ENCODE measurements at regions not wholly inside any gene's neighbourhood (a gene's known extent, or its start where the extent isn't known, plus 50 kb on each side); places are given as distances from the start of the nearest gene placed in this dataset.

DNA sequence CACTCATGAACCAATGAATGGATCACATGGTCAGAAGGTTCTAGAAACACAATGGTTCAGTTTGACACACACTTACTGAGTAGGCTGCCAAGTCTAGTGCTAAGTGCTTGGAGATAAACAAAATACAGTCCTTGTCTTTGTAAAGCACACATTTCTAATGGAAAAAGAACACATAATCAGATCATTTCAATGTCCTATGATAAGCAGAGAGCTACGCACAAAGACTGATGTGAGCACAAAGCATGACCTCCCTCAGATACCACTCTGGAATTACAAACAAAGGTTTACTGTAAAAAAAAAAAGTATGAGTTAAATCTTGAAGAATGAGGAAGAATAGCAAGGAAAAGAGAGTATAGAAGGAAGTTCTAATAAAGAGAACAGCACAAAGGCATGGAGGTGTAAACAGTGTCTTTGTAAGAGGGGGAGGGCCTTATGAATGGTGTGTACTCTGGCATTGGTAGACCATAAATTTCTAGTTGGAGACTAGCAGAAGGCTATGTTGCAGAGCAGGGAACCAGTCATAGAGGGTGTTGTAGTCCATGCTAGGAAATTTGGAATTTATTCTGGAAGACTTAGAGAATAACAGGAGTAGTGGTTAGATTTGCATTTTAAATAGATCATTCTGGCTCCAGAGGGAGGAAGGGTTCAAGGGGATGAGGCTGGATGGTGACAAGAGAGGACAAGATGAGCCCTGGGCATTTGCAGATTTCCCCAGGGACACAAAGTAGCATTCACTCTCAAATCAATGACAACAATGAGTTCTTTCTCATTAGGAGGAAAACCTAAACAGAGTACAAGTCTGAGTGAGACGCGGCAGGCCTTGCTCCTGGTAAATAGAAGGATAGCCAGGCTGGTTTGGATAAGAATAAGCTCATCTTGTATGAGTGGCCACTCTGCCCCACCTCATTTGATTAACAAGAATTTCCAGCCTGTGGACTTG, 468.0 kb downstream of the TOX3 start:
- Histone ChIP-seq H4K20me1 (ENCODE audit: insufficient read depth, low read length) (no peaks in the 10 kb centered on the region), H3K4me3 (ENCODE audit: insufficient read depth, low read depth, low read length) (no peak overlapping the region), H3K14ac (replicated peaks; ENCODE audit: low read depth, low read length) (no peak overlapping the region), H4K5ac (ENCODE audit: low read depth, low read length) (no peak overlapping the region), H4K8ac (ENCODE audit: low read depth in 2 of 2, low read length in 2 of 2) (no peak overlapping the region), H3K56ac (ENCODE audit: extremely low read depth, insufficient read depth, low read length) (no peak overlapping the region), H2BK5ac (ENCODE audit: low read depth, low read length, poor library complexity, severe bottlenecking) (no peak overlapping the region), H3K36me3 (ENCODE audit: control insufficient read depth, insufficient read depth, low read length) (no peaks in the 10 kb centered on the region), H3K23ac (ENCODE audit: low read depth, low read length) (no peak overlapping the region), H3K4me1 (ENCODE audit: control insufficient read depth, insufficient read depth, low read length) (no peaks in the 10 kb centered on the region), H3K9ac (ENCODE audit: low read depth, low read length) (no peak overlapping the region), H2BK120ac (ENCODE audit: low read depth, low read length) (no peak overlapping the region), H3K18ac (ENCODE audit: low read depth, low read length) (no peak overlapping the region), H2BK15ac (ENCODE audit: low read depth, low read length) (no peak overlapping the region), H2BK20ac (ENCODE audit: low read depth, low read length) (no peak overlapping the region), H4K91ac (ENCODE audit: insufficient read depth, low read depth, low read length) (no peak overlapping the region), H3K79me1 (ENCODE audit: low read depth in 1 of 2, low read length in 2 of 2) (no peaks in the 10 kb centered on the region), H3K4me2 (ENCODE audit: low read depth, low read length) (no peak overlapping the region), H3K27me3 (ENCODE audit: control insufficient read depth, insufficient read depth, low read length) (no peaks in the 10 kb centered on the region), H3K9me1 (ENCODE audit: insufficient read depth, low read length) (no peaks in the 10 kb centered on the region), H3K9me3 (ENCODE audit: control insufficient read depth, insufficient read depth, low read length) (no peaks in the 10 kb centered on the region), H2AFZ (replicated peaks; ENCODE audit: low read length, poor library complexity) (no peak overlapping the region), H3K27ac (ENCODE audit: insufficient read depth, low read length) (no peak overlapping the region), H3K4ac (ENCODE audit: low read depth, low read length) (no peak overlapping the region), H2AK5ac (ENCODE audit: low read depth, low read length) (no peak overlapping the region), H2AK9ac (replicated peaks; ENCODE audit: low read depth, low read length, poor library complexity) (no peak overlapping the region)
- CTCF ChIA-PET, result no interaction called here
- TF ChIP-seq MAZ (IDR thresholded peaks at IDR 0.05; ENCODE audit: borderline replicate concordance, low read depth, low read length) (no peak), ELK1 (IDR thresholded peaks at IDR 0.05; ENCODE audit: borderline replicate concordance, low read depth, low read length) (no peak), RCOR1 (IDR thresholded peaks at IDR 0.05; ENCODE audit: insufficient replicate concordance, low read length) (no peak), RAD21 (IDR thresholded peaks at IDR 0.05; ENCODE audit: low read length) (no peak), RFX5 (IDR thresholded peaks at IDR 0.05; ENCODE audit: low read depth, low read length) (no peak), SMC3 (IDR thresholded peaks at IDR 0.05; ENCODE audit: low read depth, low read length) (no peak), NFE2L2 (IDR thresholded peaks at IDR 0.05; ENCODE audit: low read depth, low read length) (no peak), CHD1 (IDR thresholded peaks at IDR 0.05; ENCODE audit: low read depth, low read length) (no peak), FOS (IDR thresholded peaks at IDR 0.05; ENCODE audit: low read depth, low read length) (no peak), POLR2A (IDR thresholded peaks at IDR 0.05; ENCODE audit: low read depth, low read length) (no peak)
- in situ Hi-C loops (cut with MboI; ENCODE audit: low sequenced_read_pairs), result loop anchor here (25.0 kb wide), 1 partner anchor 108 kb away; no protein-coding TSS in a partner anchor
- intact Hi-C loops (cut with micrococcal nuclease), result no loop called here
- DNase-seq, result no peak
- no TSS peak for BruUV-seq (replicated peaks)
- POLR2A ChIA-PET (ENCODE audit: unreplicated experiment), result no interaction called here
- WGBS, 2 experiments (ENCODE audit: extremely low coverage in 2 of 2, insufficient read length in 1 of 2), result no CpG with 5 or more reads among the region's 3 CpGs
- no peak for ATAC-seq (ENCODE audit: low read depth)
- dilution Hi-C loops (cut with HindIII; ENCODE audit: low sequenced_read_pairs, unreplicated experiment), result no loop called here

All from IMR-90 (cell line).